Retinal pigment epithelial cell (primary cell): ENCODE measurements at regions not wholly inside any gene's neighbourhood (a gene's known extent, or its start where the extent isn't known, plus 50 kb on each side); places are given as distances from the start of the nearest gene placed in this dataset.

Experiments used
- DNase-seq: peaks from one replicate; pipeline ENCODE4 v3.0.0-alpha.2; 2010; ENCODE audit warnings: low read depth
- H3K4me3 ChIP-seq: 2 replicates; pipeline ENCODE4 v1.5.1; 2011; ENCODE audit warnings: mild to moderate bottlenecking, low read length, control low read depth, moderate library complexity
- TF ChIP-seq, protein P1 (sequence below): conservative IDR thresholded peaks from 2 replicates; pipeline ENCODE4 v1.5.1; 2011; ENCODE audit warnings: low read depth, low read length, control low read depth, inconsistent platforms

DNA sequence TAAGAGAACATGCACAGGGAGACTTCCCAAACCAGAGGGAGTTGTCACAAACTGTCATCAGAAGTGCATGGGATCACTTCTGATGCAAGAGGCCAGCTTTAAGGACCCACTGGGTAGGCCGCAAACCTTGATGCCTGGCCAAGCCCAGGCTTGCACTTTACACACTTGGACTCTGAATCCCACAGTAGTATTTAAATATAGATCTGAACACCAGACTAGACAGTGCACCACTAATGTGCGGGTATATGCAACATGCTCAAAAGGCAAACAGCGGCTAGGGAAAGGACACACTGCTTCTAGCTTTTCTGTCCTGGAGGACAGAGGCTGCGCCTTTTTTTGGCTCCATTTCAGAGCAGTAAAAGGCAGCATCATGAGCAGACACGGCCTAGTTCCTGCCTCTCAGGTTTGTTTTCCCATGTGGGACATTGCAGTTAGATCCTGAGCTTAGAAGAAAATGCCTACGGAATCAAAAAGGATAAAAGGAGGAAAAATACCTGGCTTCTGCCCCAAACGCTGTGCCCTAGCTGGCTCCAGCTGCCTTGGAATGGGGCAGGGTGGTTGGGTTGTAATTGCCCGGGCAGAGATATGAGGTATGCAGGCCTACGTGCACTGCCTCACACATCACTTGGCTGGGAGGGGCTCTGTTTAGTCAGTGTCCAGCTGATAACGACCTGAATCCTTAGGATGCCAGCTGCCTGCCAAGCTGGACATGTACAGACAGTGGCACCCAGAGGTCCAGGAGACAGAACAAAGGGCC lies 84.5 kb upstream of the EGLN3 start:
- TF ChIP-seq, protein P1, sequence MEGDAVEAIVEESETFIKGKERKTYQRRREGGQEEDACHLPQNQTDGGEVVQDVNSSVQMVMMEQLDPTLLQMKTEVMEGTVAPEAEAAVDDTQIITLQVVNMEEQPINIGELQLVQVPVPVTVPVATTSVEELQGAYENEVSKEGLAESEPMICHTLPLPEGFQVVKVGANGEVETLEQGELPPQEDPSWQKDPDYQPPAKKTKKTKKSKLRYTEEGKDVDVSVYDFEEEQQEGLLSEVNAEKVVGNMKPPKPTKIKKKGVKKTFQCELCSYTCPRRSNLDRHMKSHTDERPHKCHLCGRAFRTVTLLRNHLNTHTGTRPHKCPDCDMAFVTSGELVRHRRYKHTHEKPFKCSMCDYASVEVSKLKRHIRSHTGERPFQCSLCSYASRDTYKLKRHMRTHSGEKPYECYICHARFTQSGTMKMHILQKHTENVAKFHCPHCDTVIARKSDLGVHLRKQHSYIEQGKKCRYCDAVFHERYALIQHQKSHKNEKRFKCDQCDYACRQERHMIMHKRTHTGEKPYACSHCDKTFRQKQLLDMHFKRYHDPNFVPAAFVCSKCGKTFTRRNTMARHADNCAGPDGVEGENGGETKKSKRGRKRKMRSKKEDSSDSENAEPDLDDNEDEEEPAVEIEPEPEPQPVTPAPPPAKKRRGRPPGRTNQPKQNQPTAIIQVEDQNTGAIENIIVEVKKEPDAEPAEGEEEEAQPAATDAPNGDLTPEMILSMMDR, result no peak
- no peak overlapping the region for H3K4me3 ChIP-seq
- DNase-seq, result no peak

DNA sequence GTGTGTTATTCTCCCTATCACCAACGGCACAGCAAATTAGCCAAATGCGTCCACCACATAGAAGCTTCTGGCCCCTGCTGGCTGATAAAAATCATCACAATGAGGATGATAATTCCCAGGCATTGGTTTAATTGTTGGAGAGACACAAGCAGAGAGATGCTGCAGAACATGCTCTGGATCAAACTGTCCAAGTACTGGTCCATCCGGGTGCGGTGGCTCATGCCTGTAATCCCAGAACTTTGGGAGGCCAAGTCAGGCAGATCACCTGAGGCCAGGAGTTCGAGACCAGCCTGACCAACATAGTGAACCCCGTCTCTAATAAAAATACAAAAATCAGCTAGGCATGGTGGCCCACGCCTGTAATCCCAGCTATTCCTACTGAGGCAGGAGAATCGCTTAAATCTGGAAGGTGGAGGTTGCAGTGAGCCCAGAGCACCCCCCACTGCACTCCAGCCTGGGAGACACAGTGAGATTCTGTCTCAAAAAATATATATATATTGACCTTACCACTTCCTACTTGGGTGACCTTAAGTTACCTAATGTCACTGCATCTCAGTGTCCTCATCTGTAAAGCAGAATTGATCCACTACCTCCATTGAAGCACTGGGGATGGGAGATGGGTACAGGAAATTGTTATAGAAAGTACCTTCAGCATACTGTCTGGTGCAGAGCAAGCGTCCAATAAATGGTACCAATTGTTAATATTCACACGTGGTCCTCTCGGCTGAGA lies 83.7 kb upstream of the EGLN3 start:
- TF ChIP-seq, protein P1, result no peak
- no peak for DNase-seq
- no peak overlapping the region for H3K4me3 ChIP-seq

DNA sequence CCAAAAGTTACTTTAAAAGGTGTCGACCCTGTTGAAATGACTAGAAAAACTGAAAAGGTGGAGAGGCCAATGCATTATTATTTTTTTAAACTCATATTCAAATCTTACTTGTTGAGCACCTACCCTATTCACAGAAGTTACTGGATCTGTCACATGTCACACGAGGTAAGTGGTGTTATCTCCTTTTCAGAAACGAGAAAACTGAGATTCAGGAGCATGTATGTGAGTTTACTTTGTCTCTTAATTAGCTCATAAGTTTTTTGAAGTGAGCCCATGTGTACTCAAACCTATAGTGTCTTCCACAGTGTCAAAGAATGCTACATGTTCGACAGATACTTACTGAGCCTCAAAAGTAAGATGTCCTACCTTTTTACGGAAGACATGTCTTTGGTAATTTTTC lies 81.8 kb upstream of the EGLN3 start:
- H3K4me3 ChIP-seq, result no peak overlapping the region
- TF ChIP-seq, protein P1, result no peak
- no peak for DNase-seq

DNA sequence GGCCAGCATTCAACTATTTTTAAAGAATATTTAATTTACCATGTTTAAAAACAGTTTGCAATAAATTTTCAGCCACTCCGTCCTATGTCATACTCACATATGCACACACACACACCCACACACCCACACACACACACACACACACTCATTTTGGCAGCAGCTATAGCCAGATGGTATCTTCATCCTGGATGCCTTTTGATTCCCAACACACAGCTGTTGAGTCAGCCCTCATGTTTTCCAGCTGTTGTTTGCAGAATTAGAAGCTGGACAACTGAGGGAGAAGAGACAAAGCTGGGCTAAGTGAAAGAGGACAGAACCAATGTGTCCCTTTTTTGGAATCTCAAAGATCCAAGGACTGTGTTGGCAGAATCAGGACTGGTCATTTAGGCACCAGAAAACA lies 80.0 kb upstream of the EGLN3 start:
- TF ChIP-seq, protein P1, result no peak
- no peak for DNase-seq
- no peak overlapping the region for H3K4me3 ChIP-seq

GRCh38 chr14:34029921-34030334 lies 79.1 kb upstream of the EGLN3 start:
- no peak overlapping the region for H3K4me3 ChIP-seq
- DNase-seq, result peak; percentile 45
- TF ChIP-seq, protein P1, result no peak

- H3K4me3 ChIP-seq, result no peak overlapping the region
- TF ChIP-seq, protein P1, result no peak
- no peak for DNase-seq
Observed at GRCh38 chr14:34027990-34028495, 77.2 kb upstream of the EGLN3 start.
